IMR-90 (cell line): ENCODE measurements at regions not wholly inside any gene's neighbourhood (a gene's known extent, or its start where the extent isn't known, plus 50 kb on each side); places are given as distances from the start of the nearest gene placed in this dataset.

Experiments
- ATAC-seq: fragments of 200-7000 bp; cut with Tn5 transposase; 2 replicates; pipeline ENCODE4 v1.9.1; 2020; ENCODE audit warnings: low read depth, mild to moderate bottlenecking, moderate library complexity
- BruUV-seq: library from RNA; stranded (reverse); fragments of 400-500 nt; replicated peaks from 2 replicates; lab custom pipeline; 2021; lab: Mats Ljungman, UMichigan
- CTCF ChIA-PET: fragments of 300-600 bp; formaldehyde crosslinking; extraction: SDS; loops from one replicate; lab custom pipeline; 2021; ENCODE audit warnings: antibody characterized with exemption; lab: Yijun Ruan, JAX
- POLR2A ChIA-PET: fragments of 300-600 bp; sonication (Branson Sonifier 250); formaldehyde crosslinking; loops from one replicate; lab custom pipeline; 2022; ENCODE audit warnings: antibody characterized with exemption; ENCODE audit not compliant: unreplicated experiment; lab: Charles Lee
- DNase-seq: peaks from one replicate; pipeline ENCODE4 v3.0.0; 2013
- H2AFZ ChIP-seq: replicated peaks from 2 replicates; pipeline ENCODE3; 2013; ENCODE audit warnings: low read length, mild to moderate bottlenecking; ENCODE audit not compliant: poor library complexity
- H2AK5ac ChIP-seq: 2 replicates; pipeline ENCODE4 v1.6.1; 2013; ENCODE audit warnings: low read depth, low read length, inconsistent platforms
- H2AK9ac ChIP-seq: replicated peaks from 2 replicates; pipeline ENCODE3; 2013; ENCODE audit warnings: mild to moderate bottlenecking, low read depth, low read length, moderate library complexity; ENCODE audit not compliant: poor library complexity
- H2BK120ac ChIP-seq: 2 replicates; pipeline ENCODE4 v1.6.1; 2013; ENCODE audit warnings: low read depth, low read length, inconsistent platforms
- H2BK15ac ChIP-seq: 3 replicates; pipeline ENCODE4 v1.6.1; 2013; ENCODE audit warnings: low read depth, low read length, inconsistent platforms
- H2BK20ac ChIP-seq: 2 replicates; pipeline ENCODE4 v1.6.1; 2013; ENCODE audit warnings: low read depth, mild to moderate bottlenecking, inconsistent platforms, low read length, moderate library complexity
- H2BK5ac ChIP-seq: 2 replicates; pipeline ENCODE4 v1.6.1; 2013; ENCODE audit warnings: mild to moderate bottlenecking, low read depth, low read length, inconsistent platforms; ENCODE audit not compliant: poor library complexity, severe bottlenecking
- H3K14ac ChIP-seq: replicated peaks from 2 replicates; pipeline ENCODE4 v1.6.1; 2013; ENCODE audit warnings: low read depth, low read length, inconsistent platforms
- H3K18ac ChIP-seq: 2 replicates; pipeline ENCODE4 v1.6.1; 2013; ENCODE audit warnings: low read depth, low read length, control low read depth
- H3K23ac ChIP-seq: 2 replicates; pipeline ENCODE4 v1.6.1; 2013; ENCODE audit warnings: low read depth, low read length, inconsistent platforms
- H3K27ac ChIP-seq: 2 replicates; pipeline ENCODE4 v1.5.1; 2013; ENCODE audit warnings: mild to moderate bottlenecking, control low read depth, low read length; ENCODE audit not compliant: insufficient read depth
- H3K27me3 ChIP-seq: 2 replicates; pipeline ENCODE4 v1.6.1; 2013; ENCODE audit warnings: low read length; ENCODE audit not compliant: control insufficient read depth, insufficient read depth
- H3K36me3 ChIP-seq: 2 replicates; pipeline ENCODE4 v1.6.1; 2013; ENCODE audit warnings: low read length, mixed read lengths; ENCODE audit not compliant: control insufficient read depth, insufficient read depth
- H3K4ac ChIP-seq: 2 replicates; pipeline ENCODE4 v1.6.1; 2013; ENCODE audit warnings: low read depth, low read length, inconsistent platforms
- H3K4me1 ChIP-seq: 2 replicates; pipeline ENCODE4 v1.6.1; 2013; ENCODE audit warnings: low read length, mixed read lengths; ENCODE audit not compliant: control insufficient read depth, insufficient read depth
- H3K4me2 ChIP-seq: 2 replicates; pipeline ENCODE4 v1.6.1; 2013; ENCODE audit warnings: low read depth, mild to moderate bottlenecking, control low read depth, low read length, moderate library complexity
- H3K4me3 ChIP-seq: 2 replicates; pipeline ENCODE4 v1.5.1; 2013; ENCODE audit warnings: low read depth, mild to moderate bottlenecking, control low read depth, low read length, moderate library complexity; ENCODE audit not compliant: insufficient read depth
- H3K56ac ChIP-seq: 2 replicates; pipeline ENCODE4 v1.6.1; 2013; ENCODE audit warnings: low read length, inconsistent platforms; ENCODE audit not compliant: insufficient read depth; ENCODE audit errors: extremely low read depth
- H3K79me1 ChIP-seq, 2 experiments: 2 replicates each; pipeline ENCODE4 v1.6.1; 2013; ENCODE audit warnings: low read length in 2 of 2, inconsistent platforms in 1 of 2, low read depth in 1 of 2
- H3K9ac ChIP-seq: 2 replicates; pipeline ENCODE4 v1.6.1; 2013; ENCODE audit warnings: low read depth, low read length, control low read depth
- H3K9me1 ChIP-seq: 2 replicates; pipeline ENCODE4 v1.6.1; 2013; ENCODE audit warnings: low read length, inconsistent platforms; ENCODE audit not compliant: insufficient read depth
- H3K9me3 ChIP-seq: 2 replicates; pipeline ENCODE4 v1.6.1; 2013; ENCODE audit warnings: low read length; ENCODE audit not compliant: control insufficient read depth, insufficient read depth
- H4K20me1 ChIP-seq: 2 replicates; pipeline ENCODE4 v1.6.1; 2013; ENCODE audit warnings: low read length, inconsistent platforms; ENCODE audit not compliant: insufficient read depth
- H4K5ac ChIP-seq: 2 replicates; pipeline ENCODE4 v1.6.1; 2013; ENCODE audit warnings: mild to moderate bottlenecking, low read depth, low read length, control low read depth
- H4K8ac ChIP-seq, 2 experiments: 2 replicates each; pipeline ENCODE4 v1.6.1; 2013; ENCODE audit warnings: low read depth in 2 of 2, low read length in 2 of 2, control low read depth in 1 of 2, inconsistent platforms in 1 of 2
- H4K91ac ChIP-seq: 2 replicates; pipeline ENCODE4 v1.6.1; 2013; ENCODE audit warnings: low read depth, low read length, inconsistent platforms; ENCODE audit not compliant: insufficient read depth
- BHLHE40 ChIP-seq: fragments of 150-350 bp; IDR thresholded peaks from 2 replicates; pipeline ENCODE4 v1.6.1; 2016; ENCODE audit warnings: mild to moderate bottlenecking, low read depth, low read length
- CHD1 ChIP-seq: IDR thresholded peaks from 2 replicates; pipeline ENCODE4 v1.6.1; 2012; ENCODE audit warnings: low read depth, low read length, improper control_type of control experiment
- FOS ChIP-seq: fragments of 150-350 bp; IDR thresholded peaks from 2 replicates; pipeline ENCODE4 v1.6.1; 2016; ENCODE audit warnings: low read depth, low read length
- MAFK ChIP-seq: IDR thresholded peaks from 2 replicates; pipeline ENCODE4 v1.6.1; 2012; ENCODE audit warnings: low read depth, low read length, improper control_type of control experiment
- MAZ ChIP-seq: IDR thresholded peaks from 2 replicates; pipeline ENCODE4 v1.6.1; 2012; ENCODE audit warnings: low read depth, mild to moderate bottlenecking, low read length, improper control_type of control experiment, moderate library complexity, borderline replicate concordance
- POLR2A ChIP-seq: IDR thresholded peaks from 2 replicates; pipeline ENCODE4 v1.6.1; 2012; ENCODE audit warnings: mild to moderate bottlenecking, low read depth, low read length
- RAD21 ChIP-seq: IDR thresholded peaks from 2 replicates; pipeline ENCODE4 v1.6.1; 2012; ENCODE audit warnings: low read length, improper control_type of control experiment
- RCOR1 ChIP-seq: IDR thresholded peaks from 2 replicates; pipeline ENCODE4 v1.6.1; 2012; ENCODE audit warnings: mild to moderate bottlenecking, low read length, improper control_type of control experiment; ENCODE audit not compliant: insufficient replicate concordance
- RFX5 ChIP-seq: IDR thresholded peaks from 2 replicates; pipeline ENCODE4 v1.8.0; 2012; ENCODE audit warnings: low read depth, mild to moderate bottlenecking, low read length, moderate library complexity
- SMC3 ChIP-seq: fragments of 150-350 bp; IDR thresholded peaks from 2 replicates; pipeline ENCODE4 v1.6.1; 2016; ENCODE audit warnings: low read depth, mild to moderate bottlenecking, antibody characterized with exemption, low read length, moderate library complexity
- WGBS, 2 experiments: methylation state at CpG; one replicate each; pipeline versions ENCODE4 v1.1.5 to v1.1.7; 2013; ENCODE audit warnings: missing lambda C conversion rate in 2 of 2; ENCODE audit not compliant: insufficient read length in 1 of 2; ENCODE audit errors: extremely low coverage in 2 of 2; 5-methylcytosine and 5-hydroxymethylcytosine counted together
- dilution Hi-C: fragments of 300-500 bp; cut with HindIII; formaldehyde crosslinking; loops from one replicate; pipeline ENCODE4 v1.14.3; 2018; ENCODE audit warnings: low sequenced_read_pairs; ENCODE audit not compliant: unreplicated experiment
- in situ Hi-C: fragments of 300-500 bp; cut with MboI; formaldehyde crosslinking; loops from 3 replicates; pipeline ENCODE4 v1.14.3; 2019; ENCODE audit warnings: low sequenced_read_pairs, inconsistent platforms, mixed read lengths
- intact Hi-C: fragments of 100-400 bp; cut with micrococcal nuclease; formaldehyde crosslinking; loops from 2 replicates; pipeline ENCODE4 v1.10.0; 2022
- TF ChIP-seq, protein P1 (sequence below): fragments of 150-350 bp; IDR thresholded peaks from 2 replicates; pipeline ENCODE4 v1.6.1; 2016; ENCODE audit warnings: low read depth, mild to moderate bottlenecking, low read length, moderate library complexity, borderline replicate concordance
- TF ChIP-seq, protein P2 (sequence below): conservative IDR thresholded peaks from 2 replicates; pipeline ENCODE4 v1.5.1; 2012; ENCODE audit warnings: mild to moderate bottlenecking, low read depth, low read length, improper control_type of control experiment

DNA sequence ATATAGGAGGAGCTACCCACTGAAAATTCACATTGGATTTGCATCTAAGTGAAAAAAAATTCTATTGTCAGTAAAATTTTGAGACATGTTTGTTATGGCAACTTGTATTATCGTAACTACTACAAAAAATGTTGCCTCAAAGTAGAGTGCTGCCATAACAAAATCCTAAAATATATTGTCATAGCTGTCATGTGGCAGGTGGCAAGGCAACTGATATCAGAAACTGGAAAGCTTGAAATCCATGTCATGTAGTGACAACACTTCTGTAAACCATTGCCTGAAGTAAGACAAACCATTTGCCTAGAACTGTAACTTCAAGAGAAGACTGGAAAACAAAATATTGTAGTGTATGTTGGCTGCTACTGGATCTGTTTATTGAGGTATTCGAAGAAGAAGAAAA, 697.5 kb upstream of the CELF4 start:
- no peak overlapping the region for H3K27ac ChIP-seq
- H3K18ac ChIP-seq: no peak overlapping the region
- H2AFZ ChIP-seq: no peak overlapping the region
- H2BK15ac ChIP-seq: no peak overlapping the region
- in situ Hi-C loops: no loop called here
- H4K91ac ChIP-seq: no peak overlapping the region
- H3K27me3 ChIP-seq: no peaks in the 10 kb centered on the region
- H3K9me3 ChIP-seq: peaks cover 3% of the 10 kb centered on the region
- no peak overlapping the region for H3K56ac ChIP-seq
- no peak for DNase-seq
- ChIA-PET CTCF (no interaction called here), POLR2A (no interaction called here)
- H3K9ac ChIP-seq: no peak overlapping the region
- no peak overlapping the region for H3K23ac ChIP-seq
- no peak for ATAC-seq
- H3K4me3 ChIP-seq: no peak overlapping the region
- H3K4me2 ChIP-seq: no peak overlapping the region
- no peaks in the 10 kb centered on the region for H3K79me1 ChIP-seq
- dilution Hi-C loops: no loop called here
- no peaks in the 10 kb centered on the region for H3K36me3 ChIP-seq
- TF ChIP-seq RCOR1: no peak
- no peak for TF ChIP-seq MAFK
- TF ChIP-seq, protein P1, sequence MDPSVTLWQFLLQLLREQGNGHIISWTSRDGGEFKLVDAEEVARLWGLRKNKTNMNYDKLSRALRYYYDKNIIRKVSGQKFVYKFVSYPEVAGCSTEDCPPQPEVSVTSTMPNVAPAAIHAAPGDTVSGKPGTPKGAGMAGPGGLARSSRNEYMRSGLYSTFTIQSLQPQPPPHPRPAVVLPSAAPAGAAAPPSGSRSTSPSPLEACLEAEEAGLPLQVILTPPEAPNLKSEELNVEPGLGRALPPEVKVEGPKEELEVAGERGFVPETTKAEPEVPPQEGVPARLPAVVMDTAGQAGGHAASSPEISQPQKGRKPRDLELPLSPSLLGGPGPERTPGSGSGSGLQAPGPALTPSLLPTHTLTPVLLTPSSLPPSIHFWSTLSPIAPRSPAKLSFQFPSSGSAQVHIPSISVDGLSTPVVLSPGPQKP: no peak
- TF ChIP-seq BHLHE40: no peak
- TF ChIP-seq SMC3: no peak
- no peak for TF ChIP-seq POLR2A
- TF ChIP-seq, protein P2, sequence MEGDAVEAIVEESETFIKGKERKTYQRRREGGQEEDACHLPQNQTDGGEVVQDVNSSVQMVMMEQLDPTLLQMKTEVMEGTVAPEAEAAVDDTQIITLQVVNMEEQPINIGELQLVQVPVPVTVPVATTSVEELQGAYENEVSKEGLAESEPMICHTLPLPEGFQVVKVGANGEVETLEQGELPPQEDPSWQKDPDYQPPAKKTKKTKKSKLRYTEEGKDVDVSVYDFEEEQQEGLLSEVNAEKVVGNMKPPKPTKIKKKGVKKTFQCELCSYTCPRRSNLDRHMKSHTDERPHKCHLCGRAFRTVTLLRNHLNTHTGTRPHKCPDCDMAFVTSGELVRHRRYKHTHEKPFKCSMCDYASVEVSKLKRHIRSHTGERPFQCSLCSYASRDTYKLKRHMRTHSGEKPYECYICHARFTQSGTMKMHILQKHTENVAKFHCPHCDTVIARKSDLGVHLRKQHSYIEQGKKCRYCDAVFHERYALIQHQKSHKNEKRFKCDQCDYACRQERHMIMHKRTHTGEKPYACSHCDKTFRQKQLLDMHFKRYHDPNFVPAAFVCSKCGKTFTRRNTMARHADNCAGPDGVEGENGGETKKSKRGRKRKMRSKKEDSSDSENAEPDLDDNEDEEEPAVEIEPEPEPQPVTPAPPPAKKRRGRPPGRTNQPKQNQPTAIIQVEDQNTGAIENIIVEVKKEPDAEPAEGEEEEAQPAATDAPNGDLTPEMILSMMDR: no peak
- TF ChIP-seq MAZ: no peak
- TF ChIP-seq RAD21: no peak
- TF ChIP-seq CHD1: no peak
- TF ChIP-seq RFX5: no peak
- TF ChIP-seq FOS: no peak
- no peaks in the 10 kb centered on the region for H3K4me1 ChIP-seq
- WGBS, 2 experiments: no CpG with 5 or more reads among the region's 2 CpGs
- H2AK9ac ChIP-seq: no peak overlapping the region
- no peaks in the 10 kb centered on the region for H4K20me1 ChIP-seq
- H2AK5ac ChIP-seq: no peak overlapping the region
- H3K9me1 ChIP-seq: no peaks in the 10 kb centered on the region
- no peak overlapping the region for H2BK120ac ChIP-seq
- BruUV-seq: no TSS peak
- H4K8ac ChIP-seq: no peak overlapping the region
- H2BK5ac ChIP-seq: no peak overlapping the region
- H3K4ac ChIP-seq: no peak overlapping the region
- intact Hi-C loops: no loop called here
- no peak overlapping the region for H2BK20ac ChIP-seq
- no peak overlapping the region for H4K5ac ChIP-seq
- H3K14ac ChIP-seq: no peak overlapping the region
